OCI-LY3 (cell line): ENCODE measurements at regions not wholly inside any gene's neighbourhood (a gene's known extent, or its start where the extent isn't known, plus 50 kb on each side); places are given as distances from the start of the nearest gene placed in this dataset.

Experiments
- H2AFZ ChIP-seq: fragments of 200-600, 300-600 bp; shearing (Covaris generic); 2 replicates; pipeline ENCODE4 v1.6.0; 2014; ENCODE audit warnings: antibody characterized with exemption, low read depth, low read length
- H3K27ac ChIP-seq: fragments of 200-600, 300-600 bp; sonication (generic); 2 replicates; pipeline ENCODE4 v1.5.1; 2014; ENCODE audit warnings: mild to moderate bottlenecking, low read length, moderate library complexity, mixed read lengths
- H3K27me3 ChIP-seq: fragments of 200-600, 300-600 bp; sonication (generic); 2 replicates; pipeline ENCODE4 v1.6.1; 2014; ENCODE audit warnings: low read depth, low read length, mixed read lengths
- H3K36me3 ChIP-seq: fragments of 200-600, 300-600 bp; sonication (generic); replicated peaks from 2 replicates; pipeline ENCODE3; 2014; ENCODE audit warnings: low read depth, low read length, mixed read lengths
- H3K4me1 ChIP-seq: fragments of 300-600, 200-600 bp; sonication (generic); 2 replicates; pipeline ENCODE4 v1.6.1; 2014; ENCODE audit warnings: low read length, mixed read lengths
- H3K4me2 ChIP-seq: fragments of 200-600, 300-600 bp; sonication (generic); 2 replicates; pipeline ENCODE4 v1.6.1; 2014; ENCODE audit warnings: low read length, mixed read lengths
- H3K4me3 ChIP-seq: fragments of 300-600, 200-600 bp; sonication (generic); 2 replicates; pipeline ENCODE4 v1.5.1; 2014; ENCODE audit warnings: antibody characterized with exemption, mild to moderate bottlenecking, low read length, moderate library complexity
- H3K79me2 ChIP-seq: fragments of 300-600, 200-600 bp; shearing (Covaris generic); 2 replicates; pipeline ENCODE4 v1.6.1; 2014; ENCODE audit warnings: mild to moderate bottlenecking, low read length, mixed read lengths
- H3K9ac ChIP-seq: fragments of 300-600, 200-600 bp; shearing (Covaris generic); 2 replicates; pipeline ENCODE4 v1.6.0; 2014; ENCODE audit warnings: mild to moderate bottlenecking, low read length, moderate library complexity
- H3K9me3 ChIP-seq: fragments of 200-600, 300-600 bp; shearing (Covaris generic); 2 replicates; pipeline ENCODE4 v1.6.1; 2014; ENCODE audit warnings: low read length, mixed read lengths; ENCODE audit not compliant: insufficient read depth
- H4K20me1 ChIP-seq: fragments of 200-600, 300-600 bp; sonication (generic); 2 replicates; pipeline ENCODE4 v1.6.1; 2016; ENCODE audit warnings: low read length, mixed read lengths; ENCODE audit not compliant: insufficient read depth
- CTCF ChIP-seq: fragments of 200-600, 300-600 bp; sonication (generic); IDR thresholded peaks from 2 replicates; pipeline ENCODE4 v1.5.1; 2014; ENCODE audit warnings: antibody characterized with exemption, low read length, low read depth
- EZH2phosphoT487 ChIP-seq: fragments of 200-600 bp; shearing (Covaris generic); IDR thresholded peaks from 2 replicates; pipeline ENCODE4 v1.6.1; 2018; ENCODE audit warnings: antibody characterized with exemption, mixed run types, low read depth

- Histone ChIP-seq H3K36me3 (no peaks in the 10 kb centered on the region), H2AFZ (no peak overlapping the region), H3K4me1 (peaks cover 7% of the 10 kb centered on the region), H3K79me2 (no peaks in the 10 kb centered on the region), H3K4me2 (no peak overlapping the region), H3K4me3 (no peak overlapping the region), H3K27me3 (no peaks in the 10 kb centered on the region), H3K9ac (no peak overlapping the region), H3K9me3 (no peaks in the 10 kb centered on the region), H4K20me1 (no peaks in the 10 kb centered on the region), H3K27ac (no peak overlapping the region)
- TF ChIP-seq EZH2phosphoT487 (no peak), CTCF (no peak)
Measured at GRCh38 chr3:87052499-87053260, 61.7 kb upstream of the VGLL3 start.

GRCh38 chr3:87047852-87048251, 56.9 kb upstream of the VGLL3 start:
- H3K27me3 ChIP-seq, result no peaks in the 10 kb centered on the region
- no peak overlapping the region for H3K27ac ChIP-seq
- H3K4me1 ChIP-seq, result peaks cover 16% of the 10 kb centered on the region
- no peaks in the 10 kb centered on the region for H3K79me2 ChIP-seq
- no peaks in the 10 kb centered on the region for H4K20me1 ChIP-seq
- H3K4me2 ChIP-seq, result 0 out of 2 replicates have a peak overlapping the region, but pooled peaks have one; percentile 2
- H3K4me3 ChIP-seq, result no peak overlapping the region
- TF ChIP-seq CTCF (no peak), EZH2phosphoT487 (no peak)
- no peaks in the 10 kb centered on the region for H3K9me3 ChIP-seq
- no peak overlapping the region for H3K9ac ChIP-seq
- no peak overlapping the region for H2AFZ ChIP-seq
- H3K36me3 ChIP-seq, result no peaks in the 10 kb centered on the region

GRCh38 chr3:87046241-87046640, 55.3 kb upstream of the VGLL3 start:
- no peaks in the 10 kb centered on the region for H3K79me2 ChIP-seq
- H3K27me3 ChIP-seq, result no peaks in the 10 kb centered on the region
- H3K4me3 ChIP-seq, result no peak overlapping the region
- no peaks in the 10 kb centered on the region for H4K20me1 ChIP-seq
- no peaks in the 10 kb centered on the region for H3K9me3 ChIP-seq
- no peak overlapping the region for H2AFZ ChIP-seq
- H3K27ac ChIP-seq, result no peak overlapping the region
- peaks cover 18% of the 10 kb centered on the region for H3K4me1 ChIP-seq
- H3K36me3 ChIP-seq, result no peaks in the 10 kb centered on the region
- TF ChIP-seq EZH2phosphoT487 (no peak), CTCF (no peak)
- no peak overlapping the region for H3K4me2 ChIP-seq
- H3K9ac ChIP-seq, result no peak overlapping the region

GRCh38 chr3:87045473-87045872, 54.5 kb upstream of the VGLL3 start:
- Histone ChIP-seq H3K27ac (no peak overlapping the region), H3K36me3 (no peaks in the 10 kb centered on the region), H3K4me3 (no peak overlapping the region), H3K9ac (no peak overlapping the region), H2AFZ (no peak overlapping the region), H3K4me2 (no peak overlapping the region), H3K27me3 (no peaks in the 10 kb centered on the region), H3K79me2 (no peaks in the 10 kb centered on the region), H3K4me1 (peaks cover 18% of the 10 kb centered on the region), H3K9me3 (no peaks in the 10 kb centered on the region), H4K20me1 (no peaks in the 10 kb centered on the region)
- TF ChIP-seq EZH2phosphoT487 (no peak), CTCF (no peak)
